Mucosa of rectum (tissue), 2 donors: ENCODE measurements at regions not wholly inside any gene's neighbourhood (a gene's known extent, or its start where the extent isn't known, plus 50 kb on each side); places are given as distances from the start of the nearest gene placed in this dataset.

ENCODE experiments used
- H3K27ac ChIP-seq, 2 donors: one replicate each; pipeline ENCODE4 v1.7.0; 2013; ENCODE audit warnings: inconsistent platforms in 2 of 2, low read depth in 2 of 2, low read length in 2 of 2
- H3K27me3 ChIP-seq, 2 donors: one replicate each; pipeline ENCODE4 v1.7.0; 2013; ENCODE audit warnings: low read length in 2 of 2; ENCODE audit not compliant: control insufficient read depth in 2 of 2, insufficient read depth in 2 of 2
- H3K36me3 ChIP-seq, 2 donors: one replicate each; pipeline ENCODE4 v1.7.0; 2013; ENCODE audit warnings: low read length in 2 of 2; ENCODE audit not compliant: control insufficient read depth in 2 of 2, insufficient read depth in 2 of 2
- H3K4me1 ChIP-seq, 2 donors: one replicate each; pipeline ENCODE4 v1.7.0; 2013; ENCODE audit warnings: low read length in 2 of 2, mild to moderate bottlenecking in 1 of 2; ENCODE audit not compliant: control insufficient read depth in 2 of 2, insufficient read depth in 2 of 2
- H3K4me3 ChIP-seq, 2 donors: one replicate each; pipeline ENCODE4 v1.7.0; 2013; ENCODE audit warnings: low read length in 2 of 2
- H3K9ac ChIP-seq, 2 donors: one replicate each; pipeline ENCODE4 v1.7.0; 2013; ENCODE audit warnings: low read length in 2 of 2, low read depth in 1 of 2, mild to moderate bottlenecking in 1 of 2
- H3K9me3 ChIP-seq, 2 donors: one replicate each; pipeline ENCODE4 v1.7.0; 2013; ENCODE audit warnings: low read length in 2 of 2; ENCODE audit not compliant: control insufficient read depth in 2 of 2
- donor health status: healthy.
- donor health status: Normal muscosa, but diverticular disease.

GRCh38 chr5:52684051-52684450, 103.7 kb upstream of the ITGA1 start:
- Histone ChIP-seq H3K36me3 (no peaks in the 10 kb centered on the region), H3K4me1 (no peaks in the 10 kb centered on the region), H3K4me3 (no peak overlapping the region), H3K27me3 (no peaks in the 10 kb centered on the region), H3K9me3 (no peaks in the 10 kb centered on the region), H3K9ac (no peak overlapping the region), H3K27ac (no peak overlapping the region)

DNA sequence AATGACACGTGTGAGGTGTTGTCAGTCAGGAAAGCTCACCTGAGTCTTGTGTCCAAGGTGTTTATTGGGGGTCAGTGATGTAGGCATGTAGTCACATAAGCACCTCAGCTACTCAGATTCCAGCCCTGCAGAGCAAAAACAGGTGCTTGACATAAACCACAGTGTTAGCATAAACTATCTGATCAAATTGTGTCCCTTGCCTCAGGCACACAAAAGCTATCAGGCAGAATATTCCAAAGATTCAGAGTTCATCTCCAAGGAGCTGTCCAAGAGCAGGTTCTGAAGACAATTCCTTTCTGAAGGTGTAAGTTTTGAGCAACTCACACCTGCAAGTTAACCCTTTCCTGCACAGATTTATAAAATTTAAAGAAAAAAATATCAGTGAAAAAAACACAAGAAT, 102.2 kb upstream of the ITGA1 start:
- H3K27me3 ChIP-seq: no peaks in the 10 kb centered on the region
- H3K4me1 ChIP-seq: peaks cover 0 to 2% of the 10 kb centered on the region in 2 donors
- H3K9me3 ChIP-seq: no peaks in the 10 kb centered on the region
- no peaks in the 10 kb centered on the region for H3K36me3 ChIP-seq
- H3K27ac ChIP-seq: no peak overlapping the region
- no peak overlapping the region for H3K4me3 ChIP-seq
- H3K9ac ChIP-seq: no peak overlapping the region

GRCh38 chr5:52685971-52686370, 101.7 kb upstream of the ITGA1 start:
- Histone ChIP-seq H3K9me3 (no peaks in the 10 kb centered on the region), H3K27me3 (no peaks in the 10 kb centered on the region), H3K27ac (no peak overlapping the region), H3K9ac (no peak overlapping the region), H3K4me1 (peaks cover 0 to 2% of the 10 kb centered on the region in 2 donors), H3K36me3 (no peaks in the 10 kb centered on the region), H3K4me3 (no peak overlapping the region)

DNA sequence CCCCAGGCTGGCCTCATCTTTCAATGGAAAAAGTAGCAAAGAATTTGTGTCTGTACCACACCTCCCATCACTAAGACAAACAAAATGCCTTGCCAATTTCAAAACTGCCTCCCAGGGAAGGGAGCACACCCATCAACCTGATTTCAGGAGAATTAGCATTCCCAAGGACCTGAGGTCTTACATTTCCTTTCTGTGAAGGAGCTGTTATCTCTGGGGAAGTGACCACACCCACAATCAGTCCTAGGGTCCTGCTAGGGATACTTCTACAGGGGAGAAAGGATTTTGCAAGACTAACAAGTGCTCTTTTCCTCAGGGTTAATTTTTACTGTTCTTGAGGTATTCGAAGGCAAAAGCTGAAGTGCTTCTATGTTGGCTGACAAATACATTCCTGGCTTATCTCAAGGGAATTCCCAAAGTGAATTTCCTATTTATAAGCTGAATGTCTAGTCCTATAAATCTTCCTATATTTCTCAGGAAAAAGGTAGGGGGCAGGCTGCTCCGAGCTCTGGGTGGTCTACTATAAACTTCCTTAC, 97.4 kb upstream of the ITGA1 start:
- Histone ChIP-seq H3K9ac (no peak overlapping the region), H3K4me3 (no peak overlapping the region), H3K9me3 (no peaks in the 10 kb centered on the region), H3K27me3 (no peaks in the 10 kb centered on the region), H3K27ac (no peak overlapping the region), H3K4me1 (peaks cover 0 to 2% of the 10 kb centered on the region in 2 donors), H3K36me3 (no peaks in the 10 kb centered on the region)

DNA sequence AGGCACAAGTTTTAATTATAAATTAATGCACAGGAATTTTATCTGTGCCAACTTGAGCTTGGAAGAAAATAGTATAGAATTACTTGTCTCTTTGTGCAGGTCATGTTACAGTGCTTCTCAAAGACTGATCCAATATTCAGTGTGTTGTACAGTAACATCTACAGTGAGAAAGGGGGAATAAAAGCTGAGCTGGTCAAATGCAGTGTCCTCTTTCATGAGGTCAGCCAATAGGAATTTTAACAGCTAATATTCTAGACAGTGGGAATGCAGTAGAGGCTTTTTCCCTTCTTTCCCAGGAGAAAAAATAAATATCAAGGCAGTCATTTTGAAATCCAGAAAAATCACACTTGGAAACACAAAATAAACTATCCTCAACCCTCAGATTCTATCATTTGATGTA, 95.7 kb upstream of the ITGA1 start:
- Histone ChIP-seq H3K9ac (no peak overlapping the region), H3K36me3 (no peaks in the 10 kb centered on the region), H3K27ac (no peak overlapping the region), H3K27me3 (no peaks in the 10 kb centered on the region), H3K4me1 (peaks cover 0 to 2% of the 10 kb centered on the region in 2 donors), H3K9me3 (no peaks in the 10 kb centered on the region), H3K4me3 (no peak overlapping the region)

- Histone ChIP-seq H3K9me3 (no peaks in the 10 kb centered on the region), H3K9ac (no peak overlapping the region), H3K27ac (no peak overlapping the region)
Measured at GRCh38 chr5:52692606-52693005, 95.1 kb upstream of the ITGA1 start.

DNA sequence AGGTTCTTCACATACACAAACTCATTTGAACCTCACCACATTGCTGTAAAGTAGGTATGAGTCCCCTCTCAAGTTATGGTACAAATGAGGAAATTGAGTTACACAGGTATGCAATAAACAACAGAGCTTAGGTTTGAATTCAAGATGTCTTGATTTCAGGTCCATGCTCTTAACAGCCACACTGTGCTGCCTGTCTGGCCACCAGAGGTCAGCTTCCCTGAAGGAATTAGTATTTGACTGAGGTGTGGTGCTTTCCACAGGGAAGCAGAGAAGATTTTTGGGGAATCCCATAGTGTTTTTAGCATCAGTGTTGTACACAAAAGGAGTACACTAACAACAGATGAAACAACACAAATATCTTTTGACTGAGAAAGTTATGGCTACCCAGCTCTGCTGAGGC, 94.4 kb upstream of the ITGA1 start:
- H3K36me3 ChIP-seq: no peaks in the 10 kb centered on the region
- peaks cover 0 to 2% of the 10 kb centered on the region in 2 donors for H3K4me1 ChIP-seq
- no peaks in the 10 kb centered on the region for H3K27me3 ChIP-seq
- no peaks in the 10 kb centered on the region for H3K9me3 ChIP-seq
- no peak overlapping the region for H3K27ac ChIP-seq
- no peak overlapping the region for H3K4me3 ChIP-seq
- no peak overlapping the region for H3K9ac ChIP-seq

More at GRCh38 chr5:52692606-52693005, 95.1 kb upstream of the ITGA1 start:
- Histone ChIP-seq H3K4me1 (peaks cover 0 to 2% of the 10 kb centered on the region in 2 donors), H3K36me3 (no peaks in the 10 kb centered on the region), H3K27me3 (no peaks in the 10 kb centered on the region), H3K4me3 (no peak overlapping the region)

- Histone ChIP-seq H3K36me3 (no peaks in the 10 kb centered on the region), H3K4me1 (peaks cover 0 to 2% of the 10 kb centered on the region in 2 donors), H3K9ac (no peak overlapping the region), H3K27ac (no peak overlapping the region), H3K4me3 (no peak overlapping the region), H3K9me3 (no peaks in the 10 kb centered on the region), H3K27me3 (no peaks in the 10 kb centered on the region)
Measured at GRCh38 chr5:52693836-52694235, 93.9 kb upstream of the ITGA1 start.

GRCh38 chr5:52694648-52695047, 93.1 kb upstream of the ITGA1 start:
- no peaks in the 10 kb centered on the region for H3K9me3 ChIP-seq
- no peak overlapping the region for H3K27ac ChIP-seq
- peaks cover 0 to 2% of the 10 kb centered on the region in 2 donors for H3K4me1 ChIP-seq
- no peak overlapping the region for H3K9ac ChIP-seq
- H3K36me3 ChIP-seq: no peaks in the 10 kb centered on the region
- H3K27me3 ChIP-seq: no peaks in the 10 kb centered on the region
- H3K4me3 ChIP-seq: no peak overlapping the region

DNA sequence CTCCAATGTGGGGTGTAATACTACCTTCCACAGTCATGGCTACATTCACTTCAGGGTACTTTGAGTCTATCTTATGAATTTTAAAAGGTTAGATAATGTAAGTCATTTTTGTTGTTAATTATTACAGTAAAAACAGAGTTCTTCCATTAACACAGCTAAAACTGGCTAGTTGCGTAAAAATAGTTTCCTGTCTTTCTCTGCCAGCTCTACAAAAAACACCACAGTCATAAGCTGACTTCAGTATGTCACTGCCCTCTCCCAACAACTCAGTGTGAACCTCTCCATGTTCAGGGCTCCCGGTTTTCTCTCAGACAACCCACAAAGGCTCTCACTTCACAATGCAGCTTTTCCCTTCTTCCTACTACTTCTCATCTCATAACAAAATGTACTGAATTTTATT, 84.8 kb upstream of the ITGA1 start:
- Histone ChIP-seq H3K4me1 (peaks cover 0 to 2% of the 10 kb centered on the region in 2 donors), H3K4me3 (no peak overlapping the region), H3K9ac (no peak overlapping the region), H3K27ac (no peak overlapping the region), H3K36me3 (no peaks in the 10 kb centered on the region), H3K27me3 (no peaks in the 10 kb centered on the region), H3K9me3 (no peaks in the 10 kb centered on the region)

DNA sequence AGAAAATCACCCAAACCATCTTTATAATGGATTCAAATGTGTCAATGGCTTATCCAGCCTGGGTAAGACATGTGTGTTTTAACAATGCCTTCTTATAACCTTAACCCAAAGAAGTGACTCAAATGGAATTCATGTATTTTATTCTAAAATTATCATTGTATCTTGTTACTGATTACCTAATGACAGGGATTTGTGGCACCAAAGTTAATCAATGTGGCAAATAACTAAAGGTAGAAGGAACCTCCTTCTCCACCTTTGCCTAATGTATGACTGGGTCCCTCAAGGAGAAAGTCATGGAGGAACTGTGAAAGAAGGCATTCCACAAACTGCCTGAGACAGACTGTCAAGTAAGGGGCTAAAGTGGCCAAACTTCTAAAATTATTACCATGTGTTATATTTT, 84.4 kb upstream of the ITGA1 start:
- H3K9ac ChIP-seq: no peak overlapping the region
- no peaks in the 10 kb centered on the region for H3K9me3 ChIP-seq
- no peak overlapping the region for H3K27ac ChIP-seq
- no peaks in the 10 kb centered on the region for H3K36me3 ChIP-seq
- no peak overlapping the region for H3K4me3 ChIP-seq
- peaks cover 0 to 2% of the 10 kb centered on the region in 2 donors for H3K4me1 ChIP-seq
- H3K27me3 ChIP-seq: no peaks in the 10 kb centered on the region
